ENCODE measurements at regions not wholly inside any gene's neighbourhood (a gene's known extent, or its start where the extent isn't known, plus 50 kb on each side); places are given as distances from the start of the nearest gene placed in this dataset.
"Not testable (repeated sequence)": the region's sequence is repeated elsewhere in the genome, so short reads cannot be mapped to it uniquely, and the experiment has no call there.

- no peaks in the 10 kb centered on the region for H3K27me3 ChIP-seq (ENCODE audit: control insufficient read depth, insufficient read depth, low read length)
- TF ChIP-seq, protein P1, sequence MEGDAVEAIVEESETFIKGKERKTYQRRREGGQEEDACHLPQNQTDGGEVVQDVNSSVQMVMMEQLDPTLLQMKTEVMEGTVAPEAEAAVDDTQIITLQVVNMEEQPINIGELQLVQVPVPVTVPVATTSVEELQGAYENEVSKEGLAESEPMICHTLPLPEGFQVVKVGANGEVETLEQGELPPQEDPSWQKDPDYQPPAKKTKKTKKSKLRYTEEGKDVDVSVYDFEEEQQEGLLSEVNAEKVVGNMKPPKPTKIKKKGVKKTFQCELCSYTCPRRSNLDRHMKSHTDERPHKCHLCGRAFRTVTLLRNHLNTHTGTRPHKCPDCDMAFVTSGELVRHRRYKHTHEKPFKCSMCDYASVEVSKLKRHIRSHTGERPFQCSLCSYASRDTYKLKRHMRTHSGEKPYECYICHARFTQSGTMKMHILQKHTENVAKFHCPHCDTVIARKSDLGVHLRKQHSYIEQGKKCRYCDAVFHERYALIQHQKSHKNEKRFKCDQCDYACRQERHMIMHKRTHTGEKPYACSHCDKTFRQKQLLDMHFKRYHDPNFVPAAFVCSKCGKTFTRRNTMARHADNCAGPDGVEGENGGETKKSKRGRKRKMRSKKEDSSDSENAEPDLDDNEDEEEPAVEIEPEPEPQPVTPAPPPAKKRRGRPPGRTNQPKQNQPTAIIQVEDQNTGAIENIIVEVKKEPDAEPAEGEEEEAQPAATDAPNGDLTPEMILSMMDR (IDR thresholded peaks at IDR 0.05; ENCODE audit: insufficient read depth, low read length, poor library complexity, severe bottlenecking), result no peak
- no peak overlapping the region for H3K4me3 ChIP-seq (ENCODE audit: low read depth, low read length)
- H3K36me3 ChIP-seq (ENCODE audit: control insufficient read depth, insufficient read depth, low read length), result no peaks in the 10 kb centered on the region
- no peak for DNase-seq (ENCODE audit: low read depth)
Measured at GRCh38 chr2:65754219-65754618, 321.8 kb upstream of the SPRED2 start.

GRCh38 chr2:65751408-65751807 lies 319.0 kb upstream of the SPRED2 start:
- H3K4me3 ChIP-seq (ENCODE audit: low read depth, low read length), result no peak overlapping the region
- TF ChIP-seq, protein P1 (IDR thresholded peaks at IDR 0.05; ENCODE audit: insufficient read depth, low read length, poor library complexity, severe bottlenecking), result no peak
- H3K36me3 ChIP-seq (ENCODE audit: control insufficient read depth, insufficient read depth, low read length), result no peaks in the 10 kb centered on the region
- H3K27me3 ChIP-seq (ENCODE audit: control insufficient read depth, insufficient read depth, low read length), result no peaks in the 10 kb centered on the region
- no peak for DNase-seq (ENCODE audit: low read depth)

DNA sequence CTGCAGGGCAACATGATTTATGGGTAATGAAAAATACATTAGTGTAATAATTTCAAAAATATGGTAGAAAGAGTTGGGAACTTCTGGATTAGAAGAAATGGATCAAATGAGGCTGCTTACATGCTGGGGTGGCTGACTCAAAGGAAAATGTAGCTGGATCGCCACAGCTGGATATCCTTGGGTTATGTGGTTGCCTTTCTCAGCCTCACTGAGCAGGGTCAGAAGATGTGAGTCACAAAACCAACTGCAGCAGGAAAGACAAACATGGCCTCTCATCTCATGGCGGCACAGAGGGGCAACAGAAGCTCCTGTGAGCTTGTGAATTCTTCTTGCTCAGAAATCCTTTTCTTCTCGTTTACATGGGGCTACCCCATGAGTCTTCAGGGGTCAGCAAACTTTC lies 317.1 kb upstream of the SPRED2 start:
- H3K27me3 ChIP-seq (ENCODE audit: control insufficient read depth, insufficient read depth, low read length), result no peaks in the 10 kb centered on the region
- TF ChIP-seq, protein P1 (IDR thresholded peaks at IDR 0.05; ENCODE audit: insufficient read depth, low read length, poor library complexity, severe bottlenecking), result no peak
- no peak overlapping the region for H3K4me3 ChIP-seq (ENCODE audit: low read depth, low read length)
- DNase-seq (ENCODE audit: low read depth), result peak; percentile 67
- H3K36me3 ChIP-seq (ENCODE audit: control insufficient read depth, insufficient read depth, low read length), result no peaks in the 10 kb centered on the region

DNA sequence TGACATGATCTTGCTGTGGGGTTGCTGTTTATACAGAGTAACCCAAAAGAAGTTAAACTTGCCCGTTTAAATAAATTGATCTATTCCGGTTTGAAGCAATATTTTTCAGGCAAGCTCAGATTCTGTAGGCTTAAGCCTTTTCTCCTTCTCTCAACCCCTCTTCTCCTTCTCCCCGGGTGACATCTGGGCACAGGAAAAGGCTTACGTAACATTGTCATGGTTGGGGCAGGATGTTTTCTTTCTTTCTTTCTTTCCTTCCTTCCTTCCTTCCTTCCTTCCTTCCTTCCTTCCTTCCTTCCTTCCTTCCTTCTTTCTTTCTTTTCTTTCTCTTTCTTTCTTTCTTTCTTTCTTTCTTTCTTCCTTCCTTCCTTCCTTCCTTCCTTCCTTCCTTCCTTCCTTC lies 315.5 kb upstream of the SPRED2 start:
- H3K27me3 ChIP-seq (ENCODE audit: control insufficient read depth, insufficient read depth, low read length); H3K36me3 ChIP-seq (ENCODE audit: control insufficient read depth, insufficient read depth, low read length); DNase-seq (ENCODE audit: low read depth); H3K4me3 ChIP-seq (ENCODE audit: low read depth, low read length): not testable (repeated sequence)

GRCh38 chr2:65746931-65747675 lies 314.7 kb upstream of the SPRED2 start:
- TF ChIP-seq, protein P1 (IDR thresholded peaks at IDR 0.05; ENCODE audit: insufficient read depth, low read length, poor library complexity, severe bottlenecking), result no peak
- H3K27me3 ChIP-seq (ENCODE audit: control insufficient read depth, insufficient read depth, low read length), result no peaks in the 10 kb centered on the region
- no peak overlapping the region for H3K4me3 ChIP-seq (ENCODE audit: low read depth, low read length)
- no peak for DNase-seq (ENCODE audit: low read depth)
- no peaks in the 10 kb centered on the region for H3K36me3 ChIP-seq (ENCODE audit: control insufficient read depth, insufficient read depth, low read length)

- Histone ChIP-seq H3K4me3 (ENCODE audit: low read depth, low read length) (no peak overlapping the region), H3K36me3 (ENCODE audit: control insufficient read depth, insufficient read depth, low read length) (no peaks in the 10 kb centered on the region), H3K27me3 (ENCODE audit: control insufficient read depth, insufficient read depth, low read length) (no peaks in the 10 kb centered on the region)
- no peak for DNase-seq (ENCODE audit: low read depth)
- TF ChIP-seq, protein P1 (IDR thresholded peaks at IDR 0.05; ENCODE audit: insufficient read depth, low read length, poor library complexity, severe bottlenecking), result no peak
Measured at GRCh38 chr2:65744477-65745200, 312.2 kb upstream of the SPRED2 start.

Data from kidney epithelial cell (primary cell).